ENCODE measurements at regions not wholly inside any gene's neighbourhood (a gene's known extent, or its start where the extent isn't known, plus 50 kb on each side); places are given as distances from the start of the nearest gene placed in this dataset.

DNA sequence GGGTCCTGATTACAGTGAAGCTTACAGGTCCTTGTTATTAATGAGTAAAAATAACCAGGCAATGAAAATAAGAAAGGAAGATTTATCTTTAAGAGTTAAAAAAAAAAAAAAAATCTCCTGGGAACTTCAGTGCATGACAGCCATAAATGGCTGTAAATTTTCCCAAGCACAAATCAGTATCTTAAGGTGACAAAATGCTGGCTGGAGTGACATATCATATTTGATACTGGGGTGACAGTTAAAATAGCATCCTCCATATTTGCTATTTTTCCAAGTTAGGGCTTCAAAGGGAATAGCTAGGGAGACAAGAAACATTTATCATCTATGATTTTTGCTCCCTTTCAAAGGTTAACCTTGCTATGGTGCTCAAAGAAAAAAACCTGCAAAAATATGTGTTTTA is 226.6 kb downstream of the PRDM2 start:
- no peak for TF ChIP-seq POLR2A (IDR thresholded peaks at IDR 0.05; ENCODE audit: low read depth)
- TF ChIP-seq, protein P1, sequence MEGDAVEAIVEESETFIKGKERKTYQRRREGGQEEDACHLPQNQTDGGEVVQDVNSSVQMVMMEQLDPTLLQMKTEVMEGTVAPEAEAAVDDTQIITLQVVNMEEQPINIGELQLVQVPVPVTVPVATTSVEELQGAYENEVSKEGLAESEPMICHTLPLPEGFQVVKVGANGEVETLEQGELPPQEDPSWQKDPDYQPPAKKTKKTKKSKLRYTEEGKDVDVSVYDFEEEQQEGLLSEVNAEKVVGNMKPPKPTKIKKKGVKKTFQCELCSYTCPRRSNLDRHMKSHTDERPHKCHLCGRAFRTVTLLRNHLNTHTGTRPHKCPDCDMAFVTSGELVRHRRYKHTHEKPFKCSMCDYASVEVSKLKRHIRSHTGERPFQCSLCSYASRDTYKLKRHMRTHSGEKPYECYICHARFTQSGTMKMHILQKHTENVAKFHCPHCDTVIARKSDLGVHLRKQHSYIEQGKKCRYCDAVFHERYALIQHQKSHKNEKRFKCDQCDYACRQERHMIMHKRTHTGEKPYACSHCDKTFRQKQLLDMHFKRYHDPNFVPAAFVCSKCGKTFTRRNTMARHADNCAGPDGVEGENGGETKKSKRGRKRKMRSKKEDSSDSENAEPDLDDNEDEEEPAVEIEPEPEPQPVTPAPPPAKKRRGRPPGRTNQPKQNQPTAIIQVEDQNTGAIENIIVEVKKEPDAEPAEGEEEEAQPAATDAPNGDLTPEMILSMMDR (IDR thresholded peaks at IDR 0.05), result no peak
- TF ChIP-seq POLR2AphosphoS5 (IDR thresholded peaks at IDR 0.05), result no peak
- TF ChIP-seq EP300 (IDR thresholded peaks at IDR 0.05), result no peak
